AG04450 (cell line): ENCODE measurements at regions not wholly inside any gene's neighbourhood (a gene's known extent, or its start where the extent isn't known, plus 50 kb on each side); places are given as distances from the start of the nearest gene placed in this dataset.

Source experiments
- CTCF ChIA-PET: fragments of 300-600, 350-600 bp; formaldehyde crosslinking; extraction: SDS; loops from one replicate; lab custom pipeline; 2022; ENCODE audit warnings: antibody characterized with exemption, inconsistent platforms; lab: Charles Lee
- POLR2A ChIA-PET: fragments of 350-600 bp; formaldehyde crosslinking; extraction: SDS; loops from one replicate; lab custom pipeline; 2021; ENCODE audit warnings: antibody characterized with exemption, inconsistent platforms; lab: Yijun Ruan, JAX
- DNase-seq: peaks from one replicate; pipeline ENCODE4 v3.0.0-alpha.2; 2011; ENCODE audit warnings: low read depth, low spot score
- H3K27ac ChIP-seq: one replicate; pipeline ENCODE4 v1.5.1; 2012; ENCODE audit warnings: low read depth, low read length, control low read depth
- H3K27me3 ChIP-seq: one replicate; pipeline ENCODE4 v1.6.0; 2012; ENCODE audit warnings: low read length; ENCODE audit not compliant: control insufficient read depth, insufficient read depth
- H3K4me3 ChIP-seq: 2 replicates; pipeline ENCODE4 v1.5.1; 2011; ENCODE audit warnings: mild to moderate bottlenecking, low read depth, low read length, control low read depth
- H3K9me3 ChIP-seq: 2 replicates; pipeline ENCODE4 v1.5.1; 2012; ENCODE audit warnings: low read length; ENCODE audit not compliant: control insufficient read depth, insufficient read depth
- CTCF ChIP-seq: IDR thresholded peaks from 2 replicates; pipeline ENCODE4 v1.5.1; 2011; ENCODE audit warnings: low read depth, low read length, control low read depth, inconsistent platforms

- CTCF ChIA-PET, result no interaction called here
- Histone ChIP-seq H3K4me3 (no peak overlapping the region), H3K27ac (no peak overlapping the region), H3K27me3 (no peaks in the 10 kb centered on the region), H3K9me3 (peaks cover 34% of the 10 kb centered on the region)
- no peak for DNase-seq
- POLR2A ChIA-PET, result no interaction called here
- TF ChIP-seq CTCF, result no peak
These were observed 285.0 kb upstream of the ERCC4 start for GRCh38 chr16:13634959-13635358.

- Histone ChIP-seq H3K4me3 (no peak overlapping the region), H3K27ac (no peak overlapping the region), H3K9me3 (peaks cover 34% of the 10 kb centered on the region), H3K27me3 (no peaks in the 10 kb centered on the region)
- no peak for TF ChIP-seq CTCF
- POLR2A ChIA-PET, result no interaction called here
- CTCF ChIA-PET, result no interaction called here
- DNase-seq, result no peak
These were observed 281.7 kb upstream of the ERCC4 start for GRCh38 chr16:13638218-13638617.

- H3K9me3 ChIP-seq, result peaks cover 31% of the 10 kb centered on the region
- H3K27ac ChIP-seq, result no peak overlapping the region
- no peaks in the 10 kb centered on the region for H3K27me3 ChIP-seq
- POLR2A ChIA-PET, result no interaction called here
- TF ChIP-seq CTCF, result no peak
- H3K4me3 ChIP-seq, result no peak overlapping the region
- no peak for DNase-seq
- CTCF ChIA-PET, result no interaction called here
These were observed 276.5 kb upstream of the ERCC4 start for GRCh38 chr16:13643412-13643811.

DNA sequence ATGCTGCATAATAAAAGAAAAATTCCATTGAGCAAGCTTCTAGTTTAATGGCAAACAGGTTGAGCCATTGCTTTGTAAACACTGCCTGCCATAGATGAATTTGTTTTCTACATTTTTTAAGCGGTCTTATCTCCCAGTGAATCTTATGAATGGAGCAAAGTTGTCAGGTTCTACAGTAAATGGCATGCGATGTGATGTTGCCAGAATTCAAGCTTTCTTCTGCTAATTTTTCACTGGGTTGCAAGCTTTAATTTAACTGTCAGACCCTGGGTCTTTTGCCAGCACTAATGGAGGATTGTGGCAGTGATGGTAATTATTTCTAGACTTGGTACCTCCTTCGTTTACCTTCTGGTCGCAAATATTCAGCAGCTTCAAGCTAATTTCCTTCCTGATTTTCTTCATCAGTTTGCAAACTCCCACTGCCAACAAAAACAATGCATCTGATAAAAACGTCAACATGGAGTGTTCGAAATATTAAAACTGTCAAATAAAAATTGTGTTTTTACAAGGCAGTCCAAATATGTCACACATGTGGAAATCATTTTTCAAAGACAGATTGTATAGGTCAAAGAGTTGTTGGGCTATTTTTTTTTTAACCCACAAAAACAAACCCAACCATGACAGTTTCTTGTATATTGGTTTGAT lies 274.2 kb upstream of the ERCC4 start:
- TF ChIP-seq CTCF, result no peak
- no peak overlapping the region for H3K27ac ChIP-seq
- peaks cover 17% of the 10 kb centered on the region for H3K9me3 ChIP-seq
- H3K27me3 ChIP-seq, result no peaks in the 10 kb centered on the region
- no peak for DNase-seq
- ChIA-PET POLR2A (no interaction called here), CTCF (no interaction called here)
- H3K4me3 ChIP-seq, result no peak overlapping the region

GRCh38 chr16:13660807-13661206 lies 259.1 kb upstream of the ERCC4 start:
- no peak overlapping the region for H3K27ac ChIP-seq
- ChIA-PET POLR2A (no interaction called here), CTCF (no interaction called here)
- H3K27me3 ChIP-seq, result no peaks in the 10 kb centered on the region
- no peak overlapping the region for H3K4me3 ChIP-seq
- DNase-seq, result no peak
- peaks cover 4% of the 10 kb centered on the region for H3K9me3 ChIP-seq
- no peak for TF ChIP-seq CTCF
